ENCODE measurements at regions not wholly inside any gene's neighbourhood (a gene's known extent, or its start where the extent isn't known, plus 50 kb on each side); places are given as distances from the start of the nearest gene placed in this dataset.

- TF ChIP-seq CTCF (IDR thresholded peaks at IDR 0.05) (no peak), EZH2 (IDR thresholded peaks at IDR 0.05; ENCODE audit: borderline replicate concordance, insufficient read depth, low read depth, low read length, poor library complexity, severe bottlenecking) (no peak)
Measured at GRCh38 chr3:17932136-17932771, 189.8 kb upstream of the TBC1D5 start.

Measured in B cell (primary cell).